Breast epithelium (tissue), 3 donors: ENCODE measurements at regions not wholly inside any gene's neighbourhood (a gene's known extent, or its start where the extent isn't known, plus 50 kb on each side); places are given as distances from the start of the nearest gene placed in this dataset.

ENCODE experiments used
- CTCF ChIP-seq, 3 donors: fragments of 450-650 bp; IDR thresholded peaks; one replicate each; pipeline ENCODE4 v1.5.1; 2016 to 2017; ENCODE audit warnings: antibody characterized with exemption in 3 of 3, mild to moderate bottlenecking in 3 of 3, moderate library complexity in 3 of 3
- POLR2AphosphoS5 ChIP-seq, 3 donors: sonication (generic); formaldehyde crosslinking; IDR thresholded peaks; one replicate each; pipeline ENCODE4 v1.6.1; 2017; ENCODE audit warnings: antibody characterized with exemption in 3 of 3

GRCh38 chr6:126266664-126267063 is 73.3 kb upstream of the CENPW start:
- TF ChIP-seq POLR2AphosphoS5 (IDR thresholded peaks at IDR 0.05) (no peak), CTCF (IDR thresholded peaks at IDR 0.05) (no peak)
